Suprapubic skin (tissue), 4 donors: ENCODE measurements at regions not wholly inside any gene's neighbourhood (a gene's known extent, or its start where the extent isn't known, plus 50 kb on each side); places are given as distances from the start of the nearest gene placed in this dataset.

Experiments
- DNase-seq, 2 donors: peaks; one replicate each; pipeline ENCODE4 v3.0.0-alpha.2; 2019; ENCODE audit warnings: low spot score in 2 of 2
- H3K27ac ChIP-seq: fragments of 200-600 bp; sonication (generic); one replicate; pipeline ENCODE4 v1.5.1; 2019
- H3K27me3 ChIP-seq: fragments of 200-600 bp; sonication (generic); one replicate; pipeline ENCODE4 v1.5.1; 2019
- H3K36me3 ChIP-seq: fragments of 200-600 bp; sonication (generic); one replicate; pipeline ENCODE4 v1.5.1; 2019
- H3K4me1 ChIP-seq: fragments of 200-600 bp; sonication (generic); one replicate; pipeline ENCODE4 v1.5.1; 2019
- H3K4me3 ChIP-seq: fragments of 200-600 bp; sonication (generic); one replicate; pipeline ENCODE4 v1.5.1; 2019; ENCODE audit warnings: mild to moderate bottlenecking
- H3K9me3 ChIP-seq: fragments of 200-600 bp; sonication (generic); one replicate; pipeline ENCODE4 v1.5.1; 2019
- EP300 ChIP-seq: sonication (generic); formaldehyde crosslinking; IDR thresholded peaks from one replicate; pipeline ENCODE4 v1.6.1; 2017; ENCODE audit warnings: antibody characterized with exemption
- POLR2A ChIP-seq, 2 donors: fragments of 450-650 bp; IDR thresholded peaks; one replicate each; pipeline ENCODE4 v1.6.1; 2017; ENCODE audit warnings: antibody characterized with exemption in 2 of 2, mild to moderate bottlenecking in 2 of 2, moderate library complexity in 2 of 2
- POLR2AphosphoS5 ChIP-seq, 3 donors: sonication (generic); formaldehyde crosslinking; IDR thresholded peaks; one replicate each; pipeline ENCODE4 v1.6.1; 2017; ENCODE audit warnings: antibody characterized with exemption in 3 of 3
- WGBS: methylation state at CpG from one replicate; pipeline ENCODE4 v1.1.5; 2018; 5-methylcytosine and 5-hydroxymethylcytosine counted together
- TF ChIP-seq, protein P1 (sequence below), 2 donors: fragments of 200-600 bp in 1 of 2; fragments of 450-650 bp in 1 of 2; sonication (generic) in 1 of 2; IDR thresholded peaks; one replicate each; pipeline ENCODE4 v1.5.1; 2016 to 2019; ENCODE audit warnings: antibody characterized with exemption in 2 of 2, mild to moderate bottlenecking in 1 of 2, moderate library complexity in 1 of 2

DNA sequence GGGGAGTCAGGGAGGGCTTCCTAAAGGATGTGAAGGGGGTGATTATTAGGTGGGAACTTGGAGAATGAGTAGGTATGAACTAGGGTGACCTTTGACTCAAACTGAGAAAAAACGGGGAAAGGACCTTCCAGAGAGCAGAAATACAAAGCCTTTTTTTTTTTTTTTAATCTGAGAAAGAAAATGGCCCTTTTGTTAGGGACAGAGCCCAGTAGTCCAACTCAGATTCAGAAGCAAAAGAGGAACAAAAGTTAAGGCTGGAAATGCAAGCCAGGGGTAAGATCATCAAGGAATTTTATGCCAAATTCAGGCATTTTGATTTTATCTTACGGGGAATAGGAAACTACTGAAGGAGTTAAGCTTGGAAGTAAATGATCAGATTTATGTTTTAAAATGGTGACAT is 96.0 kb upstream of the SMYD2 start:
- WGBS: 63% methylated on average over 2 of the region's 2 CpGs

DNA sequence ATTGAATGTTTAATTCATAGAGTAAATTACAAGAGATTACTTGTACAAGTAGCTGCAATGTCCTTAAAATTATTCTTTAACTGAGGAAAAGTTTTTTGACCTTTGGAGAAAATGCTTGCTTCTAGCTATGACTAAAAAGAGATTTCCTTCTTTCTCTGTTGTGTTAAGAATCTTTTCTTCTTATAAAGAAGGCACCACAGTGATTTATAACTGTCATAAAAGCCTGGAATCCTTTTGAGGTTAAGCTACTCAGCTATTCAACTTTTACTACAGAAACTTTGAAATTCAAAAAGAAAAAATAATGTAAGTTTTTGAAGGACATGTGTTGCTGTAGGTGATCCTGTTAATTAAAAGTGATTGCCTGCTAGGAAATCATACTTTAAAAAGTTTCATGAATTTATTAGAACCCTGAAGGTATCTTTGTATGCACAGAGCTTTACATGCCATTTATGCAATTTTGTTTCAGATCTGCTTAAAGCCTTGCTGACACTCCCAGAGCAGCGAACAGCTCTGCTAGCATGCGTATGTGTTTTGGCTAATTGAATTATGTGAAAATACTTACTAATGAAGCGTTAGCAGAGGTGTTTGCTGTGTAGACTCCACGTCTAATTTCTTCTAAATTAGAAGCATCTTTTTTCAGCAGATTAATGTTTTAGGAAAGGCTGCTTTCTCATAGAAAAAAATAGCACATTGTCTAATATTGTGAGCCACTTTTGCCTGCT is 94.7 kb upstream of the SMYD2 start:
- no peaks in the 10 kb centered on the region for H3K9me3 ChIP-seq
- WGBS: 36% methylated on average over 4 of the region's 4 CpGs
- H3K4me3 ChIP-seq: no peak overlapping the region
- no peaks in the 10 kb centered on the region for H3K36me3 ChIP-seq
- peaks cover 60% of the 10 kb centered on the region for H3K27me3 ChIP-seq
- DNase-seq: no peak
- H3K27ac ChIP-seq: no peak overlapping the region
- H3K4me1 ChIP-seq: peaks cover 11% of the 10 kb centered on the region
- TF ChIP-seq, protein P1, sequence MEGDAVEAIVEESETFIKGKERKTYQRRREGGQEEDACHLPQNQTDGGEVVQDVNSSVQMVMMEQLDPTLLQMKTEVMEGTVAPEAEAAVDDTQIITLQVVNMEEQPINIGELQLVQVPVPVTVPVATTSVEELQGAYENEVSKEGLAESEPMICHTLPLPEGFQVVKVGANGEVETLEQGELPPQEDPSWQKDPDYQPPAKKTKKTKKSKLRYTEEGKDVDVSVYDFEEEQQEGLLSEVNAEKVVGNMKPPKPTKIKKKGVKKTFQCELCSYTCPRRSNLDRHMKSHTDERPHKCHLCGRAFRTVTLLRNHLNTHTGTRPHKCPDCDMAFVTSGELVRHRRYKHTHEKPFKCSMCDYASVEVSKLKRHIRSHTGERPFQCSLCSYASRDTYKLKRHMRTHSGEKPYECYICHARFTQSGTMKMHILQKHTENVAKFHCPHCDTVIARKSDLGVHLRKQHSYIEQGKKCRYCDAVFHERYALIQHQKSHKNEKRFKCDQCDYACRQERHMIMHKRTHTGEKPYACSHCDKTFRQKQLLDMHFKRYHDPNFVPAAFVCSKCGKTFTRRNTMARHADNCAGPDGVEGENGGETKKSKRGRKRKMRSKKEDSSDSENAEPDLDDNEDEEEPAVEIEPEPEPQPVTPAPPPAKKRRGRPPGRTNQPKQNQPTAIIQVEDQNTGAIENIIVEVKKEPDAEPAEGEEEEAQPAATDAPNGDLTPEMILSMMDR (IDR thresholded peaks at IDR 0.05): no peak
- TF ChIP-seq POLR2AphosphoS5 (IDR thresholded peaks at IDR 0.05) (no peak), EP300 (no peak), POLR2A (IDR thresholded peaks at IDR 0.05) (no peak)

More for the DNA sequence above, 96.0 kb upstream of the SMYD2 start:
- no peak for DNase-seq
- H3K27me3 ChIP-seq: peaks cover 60% of the 10 kb centered on the region
- H3K9me3 ChIP-seq: no peaks in the 10 kb centered on the region
- TF ChIP-seq, protein P1 (IDR thresholded peaks at IDR 0.05): no peak
- H3K36me3 ChIP-seq: no peaks in the 10 kb centered on the region
- H3K27ac ChIP-seq: no peak overlapping the region
- H3K4me1 ChIP-seq: peaks cover 11% of the 10 kb centered on the region
- no peak overlapping the region for H3K4me3 ChIP-seq

- no peaks in the 10 kb centered on the region for H3K36me3 ChIP-seq
- H3K4me3 ChIP-seq: peak overlapping the region; percentile 40
- H3K27ac ChIP-seq: no peak overlapping the region
- no peaks in the 10 kb centered on the region for H3K9me3 ChIP-seq
- peaks cover 58% of the 10 kb centered on the region for H3K27me3 ChIP-seq
- DNase-seq: no peak
- TF ChIP-seq EP300: no peak
- TF ChIP-seq, protein P1 (IDR thresholded peaks at IDR 0.05): no peak
- TF ChIP-seq POLR2A (IDR thresholded peaks at IDR 0.05): no peak
- no peak for TF ChIP-seq POLR2AphosphoS5 (IDR thresholded peaks at IDR 0.05)
- peaks cover 11% of the 10 kb centered on the region for H3K4me1 ChIP-seq
- 4% methylated on average over 40 of the region's 51 CpGs for WGBS
Measured at GRCh38 chr1:214187121-214187900, 93.6 kb upstream of the SMYD2 start.

- Histone ChIP-seq H3K27me3 (peaks cover 55% of the 10 kb centered on the region), H3K36me3 (no peaks in the 10 kb centered on the region), H3K4me1 (peaks cover 11% of the 10 kb centered on the region), H3K27ac (no peak overlapping the region), H3K4me3 (no peak overlapping the region), H3K9me3 (no peaks in the 10 kb centered on the region)
- no peak for TF ChIP-seq EP300
- TF ChIP-seq, protein P1 (IDR thresholded peaks at IDR 0.05): no peak
- WGBS: 53% methylated on average over 7 of the region's 7 CpGs
- DNase-seq: no peak
Measured at GRCh38 chr1:214187933-214188332, 93.0 kb upstream of the SMYD2 start.

DNA sequence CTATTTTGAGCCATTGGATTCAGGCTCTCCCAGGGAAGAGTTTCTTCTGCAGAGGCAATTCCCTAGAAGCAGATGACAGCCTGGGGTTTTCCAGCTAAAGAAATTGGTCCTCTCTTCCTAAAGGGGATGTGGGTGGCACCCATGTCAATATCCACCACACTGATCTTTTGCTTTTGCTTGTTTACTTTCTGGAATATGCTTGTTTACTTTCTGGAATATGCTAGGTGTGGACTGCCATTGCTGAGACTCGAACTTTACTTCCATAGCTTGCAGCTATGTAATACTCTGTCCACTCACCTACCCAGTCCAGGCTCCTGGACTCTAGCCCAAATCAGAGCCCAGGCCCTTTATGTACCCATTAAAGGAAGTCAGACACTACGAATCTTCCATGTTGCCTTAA is 92.1 kb upstream of the SMYD2 start:
- no peak for DNase-seq
- 79% methylated on average over 2 of the region's 2 CpGs for WGBS
- H3K36me3 ChIP-seq: no peaks in the 10 kb centered on the region
- no peak overlapping the region for H3K27ac ChIP-seq
- no peak for TF ChIP-seq EP300
- TF ChIP-seq POLR2AphosphoS5 (IDR thresholded peaks at IDR 0.05): no peak
- TF ChIP-seq, protein P1 (IDR thresholded peaks at IDR 0.05): no peak
- no peak for TF ChIP-seq POLR2A (IDR thresholded peaks at IDR 0.05)
- H3K4me3 ChIP-seq: no peak overlapping the region
- H3K4me1 ChIP-seq: peaks cover 11% of the 10 kb centered on the region
- H3K9me3 ChIP-seq: no peaks in the 10 kb centered on the region
- H3K27me3 ChIP-seq: peaks cover 60% of the 10 kb centered on the region
